GM18498 (cell line): ENCODE measurements at regions not wholly inside any gene's neighbourhood (a gene's known extent, or its start where the extent isn't known, plus 50 kb on each side); places are given as distances from the start of the nearest gene placed in this dataset.
"Not testable (repeated sequence)": the region's sequence is repeated elsewhere in the genome, so short reads cannot be mapped to it uniquely, and the experiment has no call there.

ENCODE experiments used
- ATAC-seq: cut with Tn5 transposase; IDR thresholded peaks from one replicate; pipeline ENCODE4 v1.9.1; 2021; ENCODE audit warnings: mild to moderate bottlenecking, moderate library complexity; ENCODE audit not compliant: unreplicated experiment

DNA sequence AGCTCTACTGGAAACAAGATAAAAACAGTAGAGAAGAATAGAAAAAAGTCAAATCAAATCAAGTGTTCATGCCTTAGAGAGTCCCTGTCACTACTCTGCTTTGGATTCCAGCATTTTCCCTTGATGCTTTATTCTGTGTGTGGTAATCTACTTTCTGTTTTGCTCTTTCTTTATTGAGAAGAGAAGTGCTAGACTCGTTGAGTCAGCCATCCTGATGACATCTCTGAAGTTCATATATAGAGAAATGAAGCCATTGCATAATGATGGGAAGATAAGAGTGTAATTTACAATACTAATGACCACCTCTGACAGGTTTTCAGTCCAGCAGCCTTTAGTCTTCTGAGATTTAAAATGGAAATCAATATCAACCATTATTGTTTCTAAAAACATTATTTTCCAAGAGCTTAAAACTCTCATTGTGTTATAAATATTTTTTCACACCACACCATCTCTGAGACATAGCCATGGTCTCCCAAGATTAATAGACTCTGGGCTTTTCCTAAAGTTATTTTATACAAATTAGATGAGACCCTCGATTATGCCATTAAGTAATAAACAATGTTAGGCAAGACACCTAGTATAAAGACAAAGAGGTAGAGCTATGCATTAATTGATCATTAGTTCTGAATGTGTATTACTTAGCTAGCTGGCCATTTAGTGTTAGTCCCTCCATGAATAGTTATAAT is 679.0 kb upstream of the ACVR2A start:
- no peak for ATAC-seq

GRCh38 chr2:147164563-147164962 is 680.3 kb upstream of the ACVR2A start:
- no peak for ATAC-seq

DNA sequence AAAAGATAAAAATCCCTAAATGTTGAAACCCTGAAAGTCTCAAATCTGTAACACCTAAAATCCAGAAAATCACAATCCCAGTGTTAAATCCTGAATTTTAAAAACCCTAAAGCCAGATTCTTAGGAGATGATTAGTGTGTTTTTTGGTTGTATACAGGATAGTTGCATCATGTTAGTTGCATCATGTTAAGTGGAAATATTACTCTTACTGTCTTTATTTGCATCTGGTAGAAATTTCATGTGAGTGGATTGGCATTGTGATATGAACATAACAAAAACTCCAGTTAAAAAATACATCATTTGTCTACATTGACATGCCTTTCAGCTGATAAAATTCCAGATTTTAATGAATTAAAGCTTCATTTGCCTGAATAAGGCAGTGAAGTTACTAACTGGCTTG is 683.1 kb upstream of the ACVR2A start:
- no peak for ATAC-seq

DNA sequence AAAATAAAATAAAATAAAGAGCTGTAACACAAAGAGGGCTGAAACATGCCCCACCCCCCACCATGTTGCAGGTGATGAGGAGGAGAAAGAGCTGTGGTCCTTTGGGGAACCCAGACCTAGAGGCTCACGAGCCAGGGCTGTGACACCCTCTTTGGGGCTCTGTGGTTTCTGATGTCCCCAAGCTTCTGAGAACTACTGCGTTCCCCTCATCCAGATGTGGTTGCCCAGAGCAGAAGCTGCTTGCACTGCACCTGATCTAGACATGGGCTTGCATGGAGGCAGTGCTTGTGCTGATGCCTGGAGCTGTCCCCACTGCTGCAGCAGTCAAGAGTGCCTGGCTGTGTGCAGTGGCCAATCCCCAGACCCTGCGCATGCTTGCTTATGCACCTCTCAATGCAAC is 687.9 kb upstream of the ACVR2A start:
- ATAC-seq, result no peak

- ATAC-seq, result no peak
These were observed 694.6 kb upstream of the ACVR2A start for GRCh38 chr2:147150241-147150635.

GRCh38 chr2:147149575-147150240 is 695.1 kb upstream of the ACVR2A start:
- ATAC-seq, result no peak

DNA sequence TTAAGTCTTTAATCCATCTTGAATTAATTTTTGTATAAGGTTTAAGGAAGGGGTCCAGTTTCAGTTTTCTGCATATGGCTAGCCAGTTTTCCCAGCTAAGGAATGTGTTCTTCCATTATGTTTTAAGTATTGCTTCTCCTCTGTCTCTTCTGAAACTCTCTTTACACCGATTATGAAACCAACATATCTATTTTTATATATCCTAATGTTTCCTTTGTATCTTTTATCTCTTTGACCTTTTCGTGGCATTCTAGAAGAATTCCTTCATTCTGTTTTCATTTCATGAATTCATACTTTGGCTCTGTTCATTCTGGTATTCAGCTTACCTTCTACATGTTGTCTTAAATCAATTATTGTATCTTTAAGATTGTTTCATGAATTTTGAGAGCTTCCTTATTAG is 697.0 kb upstream of the ACVR2A start:
- ATAC-seq, result no peak

- no peak for ATAC-seq
These were observed 702.9 kb upstream of the ACVR2A start for GRCh38 chr2:147141930-147142329.

- ATAC-seq, result not testable (repeated sequence)
These were observed 705.1 kb upstream of the ACVR2A start for GRCh38 chr2:147139732-147140131.

GRCh38 chr2:147137711-147138110 is 707.1 kb upstream of the ACVR2A start:
- ATAC-seq, result no peak

DNA sequence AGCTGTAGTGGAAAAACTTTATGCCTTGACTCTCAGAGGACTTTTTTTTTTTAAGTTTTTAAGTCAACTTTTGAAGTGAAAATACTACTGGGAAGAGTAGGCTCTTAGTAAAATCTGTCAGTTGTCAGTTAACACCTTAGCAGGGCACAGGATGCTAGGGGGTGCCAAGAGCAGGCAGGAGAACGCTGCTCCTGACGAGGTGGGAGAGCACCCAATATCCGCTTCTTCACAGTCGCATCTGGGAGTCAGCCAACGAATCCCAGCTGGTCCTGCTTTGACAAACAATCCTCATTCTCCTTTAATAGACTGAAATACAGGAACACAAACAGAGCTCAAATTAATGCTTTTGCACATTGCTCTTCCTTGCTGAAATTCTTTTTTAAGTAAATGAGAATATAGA is 709.5 kb upstream of the ACVR2A start:
- ATAC-seq, result no peak

- ATAC-seq, result no peak
These were observed 711.4 kb upstream of the ACVR2A start for GRCh38 chr2:147133286-147133908.

DNA sequence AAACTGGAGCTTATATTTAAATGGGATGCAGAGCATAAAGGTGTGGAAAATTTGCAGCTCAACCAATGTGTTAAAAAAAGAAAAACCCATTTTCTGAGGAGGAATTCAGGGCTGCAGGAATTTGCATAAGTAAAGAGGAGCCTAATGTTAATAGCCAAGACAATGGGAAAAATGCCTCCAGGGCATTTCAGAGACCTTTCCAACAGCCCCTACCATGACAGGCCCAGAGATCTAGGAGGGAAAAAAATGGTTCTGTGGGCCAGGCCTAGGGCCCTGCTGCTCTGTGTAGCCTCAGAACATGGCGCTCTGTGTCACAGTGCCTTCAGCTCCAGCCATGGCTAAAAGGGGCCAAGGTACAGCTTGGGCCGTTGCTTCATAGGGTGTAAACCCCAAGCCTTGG is 719.7 kb upstream of the ACVR2A start:
- no peak for ATAC-seq

DNA sequence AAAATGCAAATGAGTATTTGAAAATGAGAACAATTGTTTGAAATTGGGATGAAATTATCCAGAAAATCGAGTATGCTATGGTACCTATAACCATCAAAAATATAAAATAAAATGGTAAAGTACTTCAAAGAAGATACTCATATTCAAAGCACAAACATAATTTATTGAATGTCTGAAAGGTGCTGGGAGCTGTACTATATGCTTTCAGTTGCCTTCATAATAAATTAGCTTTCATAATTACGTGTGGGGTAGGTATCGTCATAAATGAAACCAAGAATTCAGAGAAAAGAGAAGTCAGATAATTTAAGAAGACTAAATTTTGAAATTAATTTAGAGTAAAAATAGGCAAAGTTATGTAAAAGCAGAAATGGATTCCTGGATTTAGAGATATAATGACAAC is 721.9 kb upstream of the ACVR2A start:
- ATAC-seq, result no peak

GRCh38 chr2:147110962-147111361 is 733.9 kb upstream of the ACVR2A start:
- no peak for ATAC-seq

- no peak for ATAC-seq
These were observed 734.5 kb upstream of the ACVR2A start for GRCh38 chr2:147110317-147110716.

DNA sequence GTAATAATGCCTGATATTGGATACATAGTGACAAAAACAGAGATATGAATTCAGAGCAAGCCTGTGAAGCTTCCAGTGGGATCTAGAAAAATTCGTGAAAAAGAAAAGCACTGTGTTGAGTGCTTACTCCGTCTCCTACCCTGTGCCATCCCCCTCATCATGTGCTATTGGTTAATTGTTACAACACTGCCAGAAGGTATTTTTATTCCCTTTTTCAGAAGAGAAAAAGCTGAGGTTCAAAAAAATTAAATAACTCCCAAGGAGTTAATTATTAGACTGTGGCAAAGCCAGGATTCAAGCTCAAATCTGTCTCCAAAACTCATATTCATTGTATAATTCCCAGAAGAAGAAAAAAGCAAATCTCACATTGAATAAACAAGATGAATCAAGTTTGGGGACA is 735.5 kb upstream of the ACVR2A start:
- ATAC-seq, result no peak

DNA sequence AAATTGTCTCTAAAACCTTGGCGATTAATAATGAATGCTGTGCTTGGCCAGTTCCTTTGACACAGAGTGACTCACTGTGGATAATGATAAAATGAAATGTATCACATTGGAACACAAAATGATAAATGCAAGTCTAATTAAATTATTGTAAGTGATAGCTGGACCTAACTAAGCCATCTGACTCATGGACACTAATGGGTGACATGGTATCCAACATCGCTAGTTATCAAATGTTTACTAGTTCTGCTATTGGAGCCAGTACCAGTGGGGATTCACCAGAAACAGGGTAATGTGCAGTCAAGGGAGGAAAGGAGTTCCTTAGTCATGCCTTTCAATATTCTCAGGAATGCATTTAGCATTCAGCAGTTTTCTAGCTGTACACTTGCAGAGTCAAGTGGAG is 736.3 kb upstream of the ACVR2A start:
- ATAC-seq, result no peak

GRCh38 chr2:147101941-147102790 is 742.7 kb upstream of the ACVR2A start:
- ATAC-seq, result no peak

DNA sequence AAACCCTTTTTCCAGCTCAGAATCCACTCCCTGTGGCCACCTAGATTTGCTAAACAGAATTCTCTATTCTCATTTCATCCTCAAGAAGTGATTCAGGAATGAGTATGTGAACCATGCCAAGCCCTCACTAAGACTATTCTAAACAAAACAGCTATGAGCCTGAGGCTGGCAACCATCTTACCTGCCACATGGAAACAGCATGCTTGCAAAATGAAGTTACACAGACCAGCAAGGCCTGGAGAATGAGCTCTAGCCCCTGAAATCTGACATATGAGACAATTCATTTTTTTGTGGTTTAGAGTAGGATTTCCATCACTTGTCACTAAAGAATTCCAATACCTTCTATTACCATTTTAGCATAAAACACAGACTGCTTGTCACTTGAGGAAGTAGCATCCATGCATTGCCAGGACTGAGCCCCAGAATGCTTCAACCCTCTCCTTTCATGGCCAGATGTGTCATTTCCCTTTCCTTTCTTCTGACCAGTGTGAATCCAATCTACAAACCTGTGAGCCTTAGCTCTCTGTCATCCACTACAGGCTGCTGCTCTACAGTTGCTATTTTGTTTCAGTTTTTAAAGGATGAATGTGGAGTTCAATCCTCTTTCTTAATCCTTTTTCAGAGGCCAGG is 744.3 kb upstream of the ACVR2A start:
- no peak for ATAC-seq

DNA sequence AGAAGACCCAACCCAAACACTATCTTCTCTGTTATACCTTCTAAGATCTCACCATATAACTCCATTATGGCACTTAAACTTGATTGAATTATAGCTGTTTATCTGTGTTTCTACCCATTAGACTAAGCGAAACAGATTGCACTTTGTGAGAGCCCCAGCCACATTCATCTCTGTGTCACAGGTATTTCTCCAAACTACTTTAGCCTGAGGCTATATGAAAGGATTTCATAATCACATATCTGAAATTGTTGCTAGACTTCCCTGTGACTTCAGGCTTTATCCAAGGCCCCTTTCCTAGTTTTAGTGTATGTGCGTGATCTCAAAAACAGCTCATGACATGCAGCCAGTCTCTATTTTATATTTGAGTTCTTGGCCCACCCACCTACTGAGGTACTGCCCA is 745.0 kb upstream of the ACVR2A start:
- no peak for ATAC-seq
